ENCODE measurements at regions not wholly inside any gene's neighbourhood (a gene's known extent, or its start where the extent isn't known, plus 50 kb on each side); places are given as distances from the start of the nearest gene placed in this dataset.

- no peak for DNase-seq (ENCODE audit: low spot score)
Observed at GRCh38 chr12:111010916-111011657, 90.7 kb upstream of the MYL2 start.

GRCh38 chr12:111010061-111010460 lies 89.7 kb upstream of the MYL2 start:
- DNase-seq (ENCODE audit: low spot score) = no peak

- no peak for DNase-seq (ENCODE audit: low spot score)
Observed at GRCh38 chr12:111006621-111007020, 86.2 kb upstream of the MYL2 start.

GRCh38 chr12:110998971-110999370 lies 78.6 kb upstream of the MYL2 start:
- DNase-seq (ENCODE audit: low spot score) = no peak

GRCh38 chr12:110998165-110998564 lies 77.8 kb upstream of the MYL2 start:
- no peak for DNase-seq (ENCODE audit: low spot score)

GRCh38 chr12:110996415-110996814 lies 76.0 kb upstream of the MYL2 start:
- no peak for DNase-seq (ENCODE audit: low spot score)

GRCh38 chr12:110995615-110996014 lies 75.2 kb upstream of the MYL2 start:
- no peak for DNase-seq (ENCODE audit: low spot score)

- no peak for DNase-seq (ENCODE audit: low spot score)
Observed at GRCh38 chr12:110995016-110995415, 74.6 kb upstream of the MYL2 start.

GRCh38 chr12:110993434-110993833 lies 73.1 kb upstream of the MYL2 start:
- DNase-seq (ENCODE audit: low spot score) = no peak

GRCh38 chr12:110992909-110993308 lies 72.5 kb upstream of the MYL2 start:
- no peak for DNase-seq (ENCODE audit: low spot score)

GRCh38 chr12:110983811-110984210 lies 63.4 kb upstream of the MYL2 start:
- no peak for DNase-seq (ENCODE audit: low spot score)

- DNase-seq (ENCODE audit: low spot score) = no peak
Observed at GRCh38 chr12:110972866-110973265, 52.5 kb upstream of the MYL2 start.

- no peak for DNase-seq (ENCODE audit: low spot score)
Observed at GRCh38 chr12:110971936-110972335, 51.6 kb upstream of the MYL2 start.

- DNase-seq (ENCODE audit: low spot score) = no peak
Observed at GRCh38 chr12:110971189-110971920, 51.0 kb upstream of the MYL2 start.

Measured in hepatic stellate cell (primary cell).